ENCODE measurements at regions not wholly inside any gene's neighbourhood (a gene's known extent, or its start where the extent isn't known, plus 50 kb on each side); places are given as distances from the start of the nearest gene placed in this dataset.

DNA sequence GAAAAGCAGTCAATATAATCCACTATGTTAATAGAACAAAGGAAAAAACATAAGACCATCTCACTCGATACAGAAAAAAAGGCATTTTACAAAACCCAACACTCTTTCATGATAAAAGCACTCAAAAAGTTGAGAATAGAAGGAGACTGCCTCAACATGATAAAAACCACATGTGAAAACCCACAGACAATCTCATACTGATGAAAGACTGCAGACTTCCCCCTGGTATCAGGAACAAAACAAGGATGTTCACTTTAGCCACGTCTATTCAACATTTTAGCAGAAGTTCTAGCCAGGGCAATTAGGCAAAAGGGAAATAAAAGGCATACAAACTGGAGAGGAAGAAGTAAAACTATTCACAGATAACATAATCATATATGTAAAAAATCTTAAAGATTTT, 285.9 kb downstream of the EIPR1 start:
- H3K4me3 Mint-ChIP-seq, result no peak overlapping the region
- no peak for DNase-seq
- no peaks in the 10 kb centered on the region for H3K36me3 Mint-ChIP-seq (ENCODE audit: low read depth)
- H3K4me1 Mint-ChIP-seq (ENCODE audit: low read depth), result no peaks in the 10 kb centered on the region
- peaks cover 5% of the 10 kb centered on the region; the same call in 1 of the 2 replicates for H3K9me3 Mint-ChIP-seq
- H3K27ac Mint-ChIP-seq, result no peak overlapping the region
- no peaks in the 10 kb centered on the region for H3K27me3 Mint-ChIP-seq (ENCODE audit: insufficient read depth)
- TF ChIP-seq CTCF (IDR thresholded peaks at IDR 0.05), result no peak

- no peak for TF ChIP-seq CTCF (IDR thresholded peaks at IDR 0.05)
- DNase-seq, result no peak
- Mint-ChIP-seq H3K4me3 (no peak overlapping the region), H3K9me3 (no peaks in the 10 kb centered on the region; the same call in 1 of the 2 replicates), H3K4me1 (ENCODE audit: low read depth) (no peaks in the 10 kb centered on the region), H3K27me3 (ENCODE audit: insufficient read depth) (peaks cover 4% of the 10 kb centered on the region), H3K36me3 (ENCODE audit: low read depth) (no peaks in the 10 kb centered on the region), H3K27ac (no peak overlapping the region)
Observed at GRCh38 chr2:3082705-3083104, 294.9 kb downstream of the EIPR1 start.

- Mint-ChIP-seq H3K27ac (no peak overlapping the region), H3K27me3 (ENCODE audit: insufficient read depth) (peaks cover 4% of the 10 kb centered on the region), H3K4me1 (ENCODE audit: low read depth) (no peaks in the 10 kb centered on the region), H3K9me3 (peaks cover 5% of the 10 kb centered on the region; the same call in 1 of the 2 replicates), H3K36me3 (ENCODE audit: low read depth) (no peaks in the 10 kb centered on the region), H3K4me3 (no peak overlapping the region)
- DNase-seq, result no peak
- no peak for TF ChIP-seq CTCF (IDR thresholded peaks at IDR 0.05)
Observed at GRCh38 chr2:3079959-3080948, 297.4 kb downstream of the EIPR1 start.

- no peak for DNase-seq
- no peaks in the 10 kb centered on the region for H3K4me1 Mint-ChIP-seq (ENCODE audit: low read depth)
- H3K36me3 Mint-ChIP-seq (ENCODE audit: low read depth), result no peaks in the 10 kb centered on the region
- peaks cover 8% of the 10 kb centered on the region for H3K27me3 Mint-ChIP-seq (ENCODE audit: insufficient read depth)
- H3K4me3 Mint-ChIP-seq, result no peak overlapping the region
- no peak for TF ChIP-seq CTCF (IDR thresholded peaks at IDR 0.05)
- H3K9me3 Mint-ChIP-seq, result peaks cover 5% of the 10 kb centered on the region; the same call in 1 of the 2 replicates
- no peak overlapping the region for H3K27ac Mint-ChIP-seq
Observed at GRCh38 chr2:3079466-3079865, 298.2 kb downstream of the EIPR1 start.

- no peak for TF ChIP-seq CTCF (IDR thresholded peaks at IDR 0.05)
- H3K27ac Mint-ChIP-seq, result no peak overlapping the region
- H3K4me1 Mint-ChIP-seq (ENCODE audit: low read depth), result no peaks in the 10 kb centered on the region
- DNase-seq, result peak; percentile 5
- peaks cover 5% of the 10 kb centered on the region; the same call in 1 of the 2 replicates for H3K9me3 Mint-ChIP-seq
- peaks cover 9% of the 10 kb centered on the region for H3K27me3 Mint-ChIP-seq (ENCODE audit: insufficient read depth)
- H3K36me3 Mint-ChIP-seq (ENCODE audit: low read depth), result no peaks in the 10 kb centered on the region
- H3K4me3 Mint-ChIP-seq, result no peak overlapping the region
Observed at GRCh38 chr2:3078684-3079083, 298.9 kb downstream of the EIPR1 start.

Measured in HFFc6 (cell line).